GM19455 (cell line): ENCODE measurements at regions not wholly inside any gene's neighbourhood (a gene's known extent, or its start where the extent isn't known, plus 50 kb on each side); places are given as distances from the start of the nearest gene placed in this dataset.
"Not testable (repeated sequence)": the region's sequence is repeated elsewhere in the genome, so short reads cannot be mapped to it uniquely, and the experiment has no call there.

Experiments used
- ATAC-seq: cut with Tn5 transposase; IDR thresholded peaks from one replicate; pipeline ENCODE4 v1.9.1; 2021; ENCODE audit not compliant: unreplicated experiment

DNA sequence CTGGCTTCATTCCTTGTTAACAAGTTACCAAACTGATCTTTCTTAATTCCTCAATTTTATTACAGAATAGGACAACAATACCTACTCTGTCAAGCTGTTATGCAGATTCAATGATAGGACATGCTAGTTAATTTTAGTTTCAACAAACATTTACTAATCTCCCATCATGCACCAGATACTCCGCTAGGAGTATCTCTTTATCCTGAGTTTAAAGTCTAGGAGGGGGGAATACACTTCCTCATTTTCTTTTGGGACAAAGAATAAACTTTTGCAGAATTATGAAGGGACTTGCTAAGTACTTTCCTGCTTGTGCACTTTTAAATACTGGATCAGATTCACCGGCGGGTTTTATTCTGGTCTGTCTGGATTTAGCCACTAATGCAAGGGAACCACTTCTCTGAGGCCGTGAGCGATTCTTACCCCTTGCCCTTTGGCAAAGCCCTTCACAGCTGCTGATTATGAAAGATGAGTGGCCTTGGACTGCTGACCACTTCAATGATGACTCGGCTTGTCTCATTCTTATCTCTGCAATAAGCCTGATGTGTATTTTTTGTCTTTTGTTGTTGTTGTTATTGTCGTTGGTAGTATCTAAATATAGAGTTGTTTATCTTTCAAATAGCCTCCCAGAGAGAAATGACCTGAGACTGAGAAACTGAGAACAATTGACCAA is 73.9 kb downstream of the RMI1 start:
- no peak for ATAC-seq

DNA sequence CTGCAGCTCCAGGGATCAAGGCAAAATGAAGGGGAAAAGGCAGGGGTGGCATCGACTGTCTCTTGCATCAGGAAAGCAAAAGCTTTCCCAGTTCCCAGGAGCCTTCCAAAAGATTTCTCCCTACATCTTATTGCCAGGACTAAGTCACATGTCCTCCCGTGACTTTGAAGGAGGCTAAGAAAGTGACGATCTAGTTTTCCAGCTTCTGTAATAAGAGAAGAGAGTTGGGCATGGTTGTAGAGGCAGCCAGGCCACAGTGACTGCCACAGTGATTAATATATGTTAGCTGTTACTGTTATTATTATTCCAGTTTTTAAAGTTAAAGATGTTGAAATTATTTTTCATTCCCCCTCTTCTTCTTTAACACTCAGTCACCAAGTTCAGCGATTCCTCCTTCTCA is 77.1 kb downstream of the RMI1 start:
- ATAC-seq = no peak

DNA sequence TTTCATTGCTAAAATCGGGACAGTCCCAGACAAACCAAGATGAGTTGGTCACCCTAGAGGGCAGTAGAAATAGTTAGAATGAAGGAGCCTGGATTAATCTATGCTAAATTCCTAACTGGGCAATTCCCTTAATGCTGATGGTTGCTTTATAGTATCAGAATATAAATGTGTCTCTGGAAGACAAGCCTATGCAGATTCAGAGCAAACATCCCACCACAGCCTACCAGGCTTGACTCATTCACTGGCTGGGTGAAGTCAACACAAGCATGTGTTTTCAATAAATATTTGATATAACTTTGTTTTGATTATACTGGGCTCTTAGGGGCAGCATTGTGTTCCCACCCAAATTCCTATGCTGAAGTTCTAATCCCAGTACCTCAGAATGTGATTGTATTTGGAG is 79.3 kb downstream of the RMI1 start:
- ATAC-seq = no peak

DNA sequence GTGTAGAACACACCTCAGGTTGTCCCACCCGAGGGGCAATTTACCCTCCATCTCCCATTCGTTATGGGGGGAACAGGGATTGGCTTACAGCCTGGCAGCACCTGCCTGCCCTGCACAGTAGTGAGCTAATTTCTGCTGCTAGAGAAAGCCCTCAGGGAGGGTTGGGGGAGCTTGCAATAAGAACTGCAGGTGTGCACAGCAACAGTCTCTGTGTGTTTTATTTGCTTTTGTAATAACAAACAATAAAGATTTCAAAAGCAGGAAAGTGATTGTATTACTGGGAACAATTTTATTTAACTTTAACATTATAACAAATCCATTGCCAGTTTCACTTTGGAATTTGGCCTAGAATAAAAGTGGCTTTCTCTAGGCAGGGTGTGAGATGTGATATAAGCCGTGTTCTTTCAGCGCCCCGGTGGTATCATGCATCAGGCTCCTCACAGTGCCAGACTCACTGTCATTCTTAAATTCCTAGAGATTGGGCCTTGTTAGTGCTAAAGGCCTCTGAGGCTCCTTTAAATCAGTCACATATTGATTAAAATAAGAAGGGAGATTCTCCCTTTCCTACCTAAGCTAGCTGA is 81.1 kb downstream of the RMI1 start:
- no peak for ATAC-seq

DNA sequence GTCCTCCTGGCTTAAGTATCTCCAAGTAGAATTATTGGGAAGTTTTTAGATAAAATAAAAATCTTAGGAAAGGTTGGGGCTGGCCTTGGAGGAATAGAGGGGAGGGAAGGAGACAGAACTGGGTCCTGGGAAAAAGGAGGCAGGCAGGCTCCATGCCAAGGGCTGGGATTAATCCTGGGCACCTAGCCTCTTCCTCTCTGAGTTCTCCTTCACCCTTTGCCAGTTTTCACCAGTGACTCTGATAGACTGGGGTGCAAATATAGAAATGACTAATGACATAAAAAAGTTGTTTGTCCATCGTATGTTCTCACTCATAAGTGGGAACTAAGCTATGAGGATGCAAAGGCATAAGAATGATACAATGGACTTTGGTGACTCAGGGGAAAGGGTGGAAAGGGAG is 81.9 kb downstream of the RMI1 start:
- ATAC-seq = no peak

DNA sequence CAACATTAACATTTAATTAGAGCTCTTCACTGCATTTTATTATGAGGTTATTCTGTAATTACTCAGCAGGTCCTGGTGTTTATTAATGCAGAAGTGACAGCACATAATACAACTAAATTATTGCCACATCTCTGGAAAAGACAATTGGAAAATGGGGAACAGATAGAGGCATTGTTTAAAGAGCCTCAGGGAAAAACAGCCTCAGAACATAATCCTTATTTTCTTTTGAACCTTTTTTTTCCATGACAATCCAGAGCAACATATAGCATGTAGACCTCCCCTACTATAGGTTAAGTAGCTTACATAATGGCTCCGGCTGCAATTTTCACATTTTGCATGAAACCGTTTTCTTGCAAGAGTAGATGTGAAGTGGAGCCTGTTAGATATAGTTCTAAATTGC is 87.2 kb downstream of the RMI1 start:
- ATAC-seq = no peak

DNA sequence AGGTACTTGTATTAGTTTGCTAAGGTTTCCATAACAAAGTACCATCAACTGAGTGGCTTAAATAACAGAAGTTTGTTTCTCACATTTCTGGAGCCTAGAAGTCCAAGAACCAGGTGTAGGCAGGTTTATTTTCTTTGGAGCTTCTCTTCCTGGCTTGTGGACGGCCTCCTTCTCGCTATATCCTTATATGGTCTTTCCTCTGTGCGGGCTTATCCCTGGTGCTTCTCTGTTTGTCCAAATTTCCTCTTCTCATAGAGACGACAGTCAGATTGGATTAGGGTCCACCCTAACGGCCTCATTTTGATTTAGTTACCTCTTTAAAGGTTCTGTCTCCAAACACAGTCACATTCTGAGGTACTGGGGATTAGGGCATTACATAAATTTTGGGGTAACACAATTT is 88.3 kb downstream of the RMI1 start:
- ATAC-seq = no peak

DNA sequence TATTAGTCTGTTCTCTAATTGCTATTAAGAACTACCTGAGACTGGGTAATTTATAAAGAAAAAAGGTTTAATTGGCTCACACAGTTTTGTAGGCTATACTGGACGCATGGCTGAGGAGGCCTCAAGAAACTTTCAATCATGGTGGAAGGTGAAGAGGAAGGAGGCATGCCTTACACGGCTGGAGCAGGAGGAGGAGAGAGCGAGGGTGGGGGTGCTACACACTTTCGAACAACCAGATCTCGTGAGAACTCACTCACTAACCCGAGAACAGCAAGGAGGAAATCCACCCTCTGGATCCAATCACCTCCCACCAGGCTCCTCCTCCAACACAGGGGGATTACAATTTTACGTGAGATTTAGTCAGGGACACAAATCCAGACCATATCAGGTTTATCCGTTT is 90.0 kb downstream of the RMI1 start:
- no peak for ATAC-seq

DNA sequence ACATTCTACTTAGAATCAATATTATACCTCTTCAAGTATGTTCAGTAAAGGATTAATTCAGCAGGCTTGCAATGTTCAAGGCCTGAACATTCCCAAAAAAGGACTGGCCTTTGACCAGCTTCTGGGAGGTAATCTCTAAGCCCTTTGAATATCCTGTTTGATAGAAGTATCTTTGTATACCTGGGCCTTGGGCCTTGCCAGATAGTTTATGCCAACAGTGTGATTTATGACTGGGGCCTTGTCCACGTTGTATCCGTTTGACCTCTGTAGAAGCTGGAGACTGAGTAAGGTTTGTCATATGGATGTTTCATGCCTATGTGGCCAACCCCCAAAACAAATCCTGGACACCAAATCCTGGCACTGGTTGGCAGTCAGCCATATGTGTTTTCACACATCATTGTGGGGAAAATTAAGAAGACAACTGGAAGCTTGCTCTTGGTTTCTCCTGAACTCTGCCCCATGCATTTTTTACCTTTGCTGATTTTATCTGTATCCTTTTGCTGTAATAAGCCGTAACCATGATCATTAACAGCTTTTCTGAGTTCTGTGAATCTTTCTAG is 92.1 kb downstream of the RMI1 start:
- no peak for ATAC-seq

DNA sequence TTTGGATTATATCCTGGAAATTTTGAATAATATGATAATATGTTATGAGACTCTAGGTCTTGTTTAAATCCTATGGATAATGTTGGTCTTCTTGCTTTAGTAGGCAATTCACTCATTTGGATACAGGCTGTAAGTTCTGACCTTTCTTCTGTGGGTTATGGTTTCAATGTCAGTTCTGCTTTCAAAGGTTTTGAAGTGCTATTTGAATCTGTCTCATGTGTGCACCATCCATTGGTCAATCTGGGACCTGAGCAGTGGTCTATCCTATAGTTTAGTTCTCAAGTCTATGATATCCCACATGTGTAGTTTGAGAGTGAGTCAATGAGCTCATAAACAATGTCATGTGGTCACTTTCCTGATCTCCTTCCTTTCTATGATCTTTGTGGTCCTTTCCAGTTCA is 94.4 kb downstream of the RMI1 start:
- no peak for ATAC-seq

DNA sequence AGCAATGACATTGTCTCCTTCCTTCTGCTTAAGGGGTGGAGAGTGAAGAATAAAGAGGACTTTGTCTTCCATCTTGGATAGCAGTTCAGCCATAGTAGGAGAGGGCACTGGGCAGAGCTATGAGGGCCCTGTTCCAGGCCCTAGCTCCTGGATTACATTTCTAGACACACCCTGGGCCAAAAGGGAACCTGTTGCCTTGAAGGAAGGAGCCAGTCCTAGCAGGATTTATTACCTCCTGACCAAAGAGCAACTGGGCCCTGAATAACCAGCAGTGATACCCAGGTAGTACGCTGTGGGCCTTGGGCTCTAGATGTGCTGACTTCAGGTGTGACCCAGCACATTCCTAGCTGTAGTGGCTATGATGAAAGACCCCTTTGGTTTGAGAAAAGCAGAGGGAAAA is 95.8 kb downstream of the RMI1 start:
- no peak for ATAC-seq

DNA sequence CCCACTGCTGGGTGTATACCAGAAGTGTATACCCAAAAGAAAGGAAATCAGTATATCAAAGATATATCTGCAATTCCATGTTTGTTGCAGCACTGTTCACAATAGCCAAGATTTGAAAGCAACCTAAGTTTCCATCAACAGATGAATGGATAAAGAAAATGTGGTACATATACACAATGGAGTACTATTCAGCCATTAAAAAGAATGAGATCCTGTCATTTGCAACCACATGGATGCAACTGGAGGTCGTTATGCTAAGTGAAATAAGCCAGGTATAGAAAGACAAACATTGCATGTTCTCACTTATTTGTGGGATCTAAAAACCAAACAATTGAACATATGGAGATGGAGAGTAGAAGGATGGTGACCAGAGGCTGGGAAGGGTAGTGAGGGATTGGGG is 97.2 kb downstream of the RMI1 start:
- not testable (repeated sequence) for ATAC-seq

DNA sequence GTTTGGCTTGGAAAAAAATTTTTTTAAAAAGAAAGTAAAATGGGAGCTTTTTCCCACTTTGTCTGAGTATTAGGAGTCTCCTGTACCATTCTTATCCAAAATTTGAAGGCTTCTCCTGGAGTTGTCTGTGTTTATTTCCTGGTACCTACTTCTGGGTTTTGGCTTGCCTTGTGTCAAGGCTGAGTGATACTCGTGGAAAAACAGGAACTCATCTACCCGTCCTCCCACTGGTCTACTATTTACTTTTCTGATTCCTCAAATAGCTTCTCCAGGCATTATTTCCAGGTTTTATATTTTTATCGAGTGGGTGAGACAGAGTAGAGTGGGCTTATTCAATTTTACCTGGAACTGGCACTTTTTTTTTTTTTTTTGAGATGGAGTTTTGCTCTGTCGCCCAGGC is 99.4 kb downstream of the RMI1 start:
- ATAC-seq = no peak

DNA sequence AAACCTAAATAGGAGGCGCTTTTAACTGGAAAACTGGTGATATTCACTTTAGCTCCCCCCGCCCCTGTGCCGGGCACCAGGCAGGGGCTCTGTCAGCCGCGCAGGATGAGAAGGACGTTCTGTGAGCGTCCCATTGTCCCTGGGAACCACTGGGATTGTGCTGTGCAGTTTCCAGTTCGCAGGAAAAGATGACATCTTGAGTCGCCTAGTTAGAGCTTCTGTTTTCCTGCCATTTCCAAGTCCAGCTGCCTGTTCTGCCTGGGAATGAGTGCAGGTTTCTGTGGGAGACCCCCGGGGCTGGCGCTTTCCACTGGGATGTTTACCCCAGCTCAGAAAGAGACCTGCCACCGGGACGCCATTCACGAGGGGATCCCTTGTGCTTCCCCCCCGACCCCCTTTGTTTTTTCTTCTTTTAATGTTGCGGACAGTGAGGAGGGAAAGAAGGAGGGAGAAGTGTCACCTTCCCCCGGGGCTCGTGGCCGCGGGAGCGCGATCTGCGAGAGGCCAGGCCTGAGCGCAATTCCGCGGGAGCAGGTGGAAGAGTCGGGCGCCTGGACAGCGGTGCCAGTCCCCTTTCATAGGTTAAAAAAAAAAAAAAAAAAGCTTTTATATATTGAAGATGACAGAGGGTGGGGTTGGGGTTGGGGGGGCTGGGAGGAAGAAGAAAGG is 121.5 kb downstream of the RMI1 start:
- no peak for ATAC-seq

DNA sequence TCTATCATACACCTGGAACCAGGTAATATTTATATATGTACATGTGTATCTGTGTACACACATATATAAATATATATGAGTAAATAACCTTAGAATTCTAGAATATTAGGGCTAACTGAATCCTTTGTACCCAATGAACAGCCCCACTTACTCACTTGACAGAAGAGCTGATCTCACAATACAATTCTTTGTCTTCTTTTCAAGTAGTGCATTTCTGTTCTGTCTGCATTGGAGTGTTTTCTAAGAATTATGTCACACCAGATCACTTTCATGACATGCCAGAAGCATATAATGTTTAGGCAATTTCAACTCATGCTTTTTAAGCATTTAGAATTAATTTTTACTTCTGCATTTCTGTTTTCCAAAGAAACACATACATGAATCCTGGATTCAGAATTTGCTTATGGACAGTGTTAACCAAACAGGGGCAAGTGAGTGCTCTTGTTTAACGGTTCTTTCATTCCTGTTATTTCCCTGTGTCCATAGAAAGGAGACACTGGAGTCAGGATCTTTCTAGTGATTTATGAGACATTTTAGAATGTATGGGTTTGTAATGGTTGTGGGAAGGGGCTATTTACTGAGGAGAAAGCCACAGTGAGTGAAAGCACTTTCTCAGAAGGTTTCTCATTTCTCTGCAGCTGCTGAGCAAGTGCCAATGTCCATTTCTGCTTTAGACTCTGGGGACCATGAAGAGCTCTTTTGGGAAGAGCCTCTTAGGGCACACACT is 123.2 kb downstream of the RMI1 start:
- no peak for ATAC-seq

DNA sequence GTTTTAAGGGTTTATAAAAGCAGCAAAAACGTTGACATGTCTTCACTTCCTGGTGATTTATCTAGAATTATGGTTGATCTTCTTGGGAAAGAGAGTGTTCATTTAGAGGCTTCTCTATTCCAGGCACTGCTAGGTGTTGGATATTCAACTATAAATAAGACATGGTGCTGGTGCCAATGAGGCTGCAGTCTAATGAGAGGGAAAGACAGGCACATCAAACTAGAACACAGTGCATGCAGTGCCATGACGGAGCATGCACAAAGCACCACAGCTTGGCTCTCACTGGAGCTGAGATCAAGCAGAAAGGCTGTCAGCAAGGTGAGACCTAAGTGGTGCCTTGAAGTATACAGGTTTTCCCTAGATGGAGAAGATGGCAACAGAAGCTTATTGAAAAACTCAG is 126.5 kb downstream of the RMI1 start:
- no peak for ATAC-seq

DNA sequence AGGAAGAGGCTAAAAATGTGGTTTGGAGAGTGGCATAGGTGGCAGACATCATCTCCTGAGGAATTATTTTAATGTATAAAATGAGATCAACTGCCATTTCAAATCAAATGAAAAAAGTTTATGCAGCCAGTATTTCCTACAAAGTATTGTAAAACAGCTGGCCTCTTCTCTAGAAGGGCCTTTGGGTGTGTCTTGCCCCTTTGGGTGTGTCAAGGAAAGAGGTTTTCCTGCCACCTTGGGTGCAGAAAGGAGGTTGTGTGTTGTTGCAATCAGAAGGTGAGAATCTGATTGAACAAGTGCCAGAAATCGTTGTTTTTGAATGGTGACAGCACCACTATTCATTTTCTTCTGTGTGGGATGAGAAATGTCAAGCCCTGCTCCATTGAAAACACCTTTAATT is 127.4 kb downstream of the RMI1 start:
- no peak for ATAC-seq

DNA sequence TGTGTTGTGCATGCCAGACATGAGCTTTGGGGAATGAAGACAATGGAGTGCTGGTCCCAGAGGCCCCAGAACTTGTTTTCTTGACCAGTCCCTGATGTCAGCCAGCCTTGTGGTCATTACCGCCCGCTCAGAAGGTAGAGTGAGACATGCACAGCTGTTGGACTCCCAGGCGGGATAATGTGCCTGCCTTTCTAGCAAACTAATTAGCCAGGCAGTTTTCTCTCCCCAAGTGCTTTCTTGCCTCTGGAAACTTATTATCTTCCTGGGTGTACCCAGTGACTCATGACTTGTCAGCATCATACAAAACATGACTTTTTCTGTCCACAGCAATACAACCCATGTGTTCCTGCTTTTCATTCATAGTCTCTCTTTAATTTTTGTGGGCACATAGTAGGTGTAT is 131.1 kb downstream of the RMI1 start:
- ATAC-seq = no peak

DNA sequence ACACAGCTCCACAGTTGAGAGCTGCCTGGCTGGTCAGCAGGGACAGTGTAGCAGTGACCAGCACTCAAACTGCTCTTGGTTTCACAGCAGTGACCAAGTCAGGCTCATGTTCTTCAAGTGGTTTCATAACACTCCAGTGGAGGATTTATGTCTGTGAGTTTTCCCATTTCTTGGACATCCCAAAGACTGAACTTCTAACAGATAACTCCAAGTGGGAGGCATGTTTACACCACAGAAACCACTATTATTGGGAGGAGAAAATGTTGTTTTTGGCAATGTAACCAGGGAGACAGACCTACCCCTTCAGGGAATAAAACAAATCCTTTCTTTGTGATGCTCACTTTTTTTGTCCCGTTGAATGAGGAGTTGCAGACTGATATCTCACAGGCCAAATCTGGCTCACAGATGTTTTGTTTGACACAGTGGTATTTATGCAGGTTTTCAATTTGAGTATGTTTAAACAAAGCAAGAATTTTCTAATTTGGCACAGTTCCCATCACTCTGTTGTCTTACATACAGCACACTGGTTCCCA is 141.5 kb downstream of the RMI1 start:
- ATAC-seq = no peak

DNA sequence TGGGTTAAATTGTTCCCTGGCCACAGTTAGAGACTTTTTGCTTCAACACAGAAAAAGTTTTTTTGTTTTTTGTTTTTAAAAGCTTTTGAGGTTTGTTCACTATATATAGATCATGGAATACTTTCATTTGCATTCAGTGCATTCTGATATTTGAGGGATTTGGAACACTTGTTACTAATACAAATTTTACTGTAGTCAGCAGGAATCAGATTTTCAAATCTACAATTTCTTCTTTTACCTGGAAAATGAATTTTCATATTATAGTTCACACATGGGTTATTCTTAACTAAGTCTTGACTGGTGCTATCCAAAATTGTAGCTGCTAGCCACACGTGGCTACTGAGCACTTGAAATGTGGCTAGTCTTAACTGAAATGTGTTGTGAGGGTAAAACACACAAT is 142.0 kb downstream of the RMI1 start:
- no peak for ATAC-seq

DNA sequence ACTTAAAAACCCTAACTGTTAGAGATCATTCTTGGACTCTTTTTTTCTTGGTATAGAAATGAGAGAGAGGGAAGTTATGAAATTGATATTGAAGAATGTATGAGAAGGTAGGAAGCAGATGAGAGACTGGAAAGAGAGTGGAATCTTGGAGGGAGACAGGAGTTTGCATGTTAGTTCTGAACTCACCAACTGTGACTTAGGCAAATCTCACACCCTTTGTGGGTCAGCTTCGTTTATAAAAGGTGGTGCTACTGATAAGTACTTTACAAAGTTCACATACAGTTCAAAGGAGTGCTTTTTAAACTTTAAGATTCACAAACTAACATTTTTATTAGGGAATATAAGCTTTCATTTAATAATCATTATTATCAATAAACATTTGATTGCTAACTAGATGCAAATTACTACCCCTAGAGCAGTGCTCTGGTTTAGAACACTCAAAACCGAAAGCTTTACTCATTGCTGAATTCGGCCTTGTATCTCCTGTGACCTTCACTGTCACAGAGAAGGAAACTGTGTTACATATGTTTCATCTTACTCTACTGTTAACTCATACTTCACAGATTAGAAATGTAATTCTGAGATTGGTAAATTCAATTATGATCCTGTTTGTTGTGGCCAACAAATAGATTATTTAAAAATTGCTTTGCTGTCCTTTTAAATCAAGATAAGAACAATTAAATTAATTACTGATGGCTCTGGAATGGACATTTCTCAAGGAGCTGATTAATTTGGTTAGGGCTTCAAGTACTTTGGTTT is 143.2 kb downstream of the RMI1 start:
- peak; percentile 97 for ATAC-seq
